GM23248 (cell line): ENCODE measurements at regions not wholly inside any gene's neighbourhood (a gene's known extent, or its start where the extent isn't known, plus 50 kb on each side); places are given as distances from the start of the nearest gene placed in this dataset.

Source experiments
- DNase-seq: peaks from one replicate; pipeline ENCODE4 v3.0.0-alpha.2; 2015
- H2AFZ ChIP-seq: fragments of 200-600 bp; sonication (generic); 2 replicates; pipeline ENCODE4 v1.6.1; 2016; ENCODE audit warnings: antibody characterized with exemption
- H3F3A ChIP-seq: fragments of 200-600 bp; sonication (generic); 2 replicates; pipeline ENCODE4 v1.6.1; 2016; ENCODE audit warnings: mild to moderate bottlenecking, antibody characterized with exemption, mixed run types; ENCODE audit not compliant: insufficient read depth
- H3K27ac ChIP-seq: fragments of 200-600 bp; sonication (generic); 2 replicates; pipeline ENCODE4 v1.5.1; 2016; ENCODE audit warnings: mild to moderate bottlenecking
- H3K27me3 ChIP-seq: fragments of 200-600 bp; sonication (generic); replicated peaks from 2 replicates; pipeline ENCODE4 v1.6.1; 2016; ENCODE audit warnings: mild to moderate bottlenecking; ENCODE audit not compliant: insufficient read depth
- H3K36me3 ChIP-seq: fragments of 200-600 bp; sonication (generic); 2 replicates; pipeline ENCODE4 v1.6.1; 2016; ENCODE audit warnings: low read depth, mild to moderate bottlenecking
- H3K4me1 ChIP-seq: fragments of 200-600 bp; sonication (generic); 2 replicates; pipeline ENCODE4 v1.6.1; 2016; ENCODE audit warnings: mild to moderate bottlenecking; ENCODE audit not compliant: insufficient read depth
- H3K4me2 ChIP-seq: fragments of 200-600 bp; sonication (generic); one replicate; pipeline ENCODE4 v1.6.1; 2016; ENCODE audit warnings: mild to moderate bottlenecking; ENCODE audit not compliant: unreplicated experiment
- H3K4me3 ChIP-seq: fragments of 200-600 bp; sonication (generic); 2 replicates; pipeline ENCODE4 v1.5.1; 2016; ENCODE audit warnings: mild to moderate bottlenecking
- H3K79me2 ChIP-seq: fragments of 200-600 bp; sonication (generic); 2 replicates; pipeline ENCODE4 v1.6.1; 2016; ENCODE audit warnings: mild to moderate bottlenecking; ENCODE audit not compliant: insufficient read depth
- H3K9ac ChIP-seq: fragments of 200-600 bp; sonication (generic); 2 replicates; pipeline ENCODE4 v1.6.1; 2016; ENCODE audit warnings: mild to moderate bottlenecking
- H3K9me2 ChIP-seq: fragments of 200-600 bp; sonication (generic); 2 replicates; pipeline ENCODE4 v1.6.1; 2016; ENCODE audit warnings: mixed run types, mild to moderate bottlenecking, moderate library complexity; ENCODE audit not compliant: insufficient read depth
- H3K9me3 ChIP-seq: fragments of 200-600 bp; sonication (generic); one replicate; pipeline ENCODE4 v1.6.1; 2017; ENCODE audit warnings: low read depth
- H4K20me1 ChIP-seq: fragments of 200-600 bp; sonication (generic); 2 replicates; pipeline ENCODE4 v1.6.0; 2016; ENCODE audit not compliant: insufficient read depth
- EZH2 ChIP-seq: fragments of 200-600 bp; sonication (generic); IDR thresholded peaks from 2 replicates; pipeline ENCODE4 v1.6.1; 2018; ENCODE audit warnings: antibody characterized with exemption, mild to moderate bottlenecking; ENCODE audit not compliant: insufficient read depth, poor library complexity, severe bottlenecking
- EZH2phosphoT487 ChIP-seq: fragments of 200-600 bp; sonication (generic); IDR thresholded peaks from 2 replicates; pipeline ENCODE4 v1.6.1; 2018; ENCODE audit warnings: antibody characterized with exemption, moderate library complexity, mild to moderate bottlenecking, low read depth; ENCODE audit not compliant: insufficient read depth
- WGBS, 2 experiments: methylation state at CpG; one replicate each; pipeline ENCODE4 v1.1.6; 2015 to 2017; ENCODE audit warnings: low lambda C conversion rate in 2 of 2, low coverage in 1 of 2; ENCODE audit errors: missing lambda C conversion rate in 2 of 2; 5-methylcytosine and 5-hydroxymethylcytosine counted together
- in situ Hi-C: fragments of 300-500 bp; cut with MboI; formaldehyde crosslinking; loops from 2 replicates; pipeline ENCODE4 v1.15.0; 2020

DNA sequence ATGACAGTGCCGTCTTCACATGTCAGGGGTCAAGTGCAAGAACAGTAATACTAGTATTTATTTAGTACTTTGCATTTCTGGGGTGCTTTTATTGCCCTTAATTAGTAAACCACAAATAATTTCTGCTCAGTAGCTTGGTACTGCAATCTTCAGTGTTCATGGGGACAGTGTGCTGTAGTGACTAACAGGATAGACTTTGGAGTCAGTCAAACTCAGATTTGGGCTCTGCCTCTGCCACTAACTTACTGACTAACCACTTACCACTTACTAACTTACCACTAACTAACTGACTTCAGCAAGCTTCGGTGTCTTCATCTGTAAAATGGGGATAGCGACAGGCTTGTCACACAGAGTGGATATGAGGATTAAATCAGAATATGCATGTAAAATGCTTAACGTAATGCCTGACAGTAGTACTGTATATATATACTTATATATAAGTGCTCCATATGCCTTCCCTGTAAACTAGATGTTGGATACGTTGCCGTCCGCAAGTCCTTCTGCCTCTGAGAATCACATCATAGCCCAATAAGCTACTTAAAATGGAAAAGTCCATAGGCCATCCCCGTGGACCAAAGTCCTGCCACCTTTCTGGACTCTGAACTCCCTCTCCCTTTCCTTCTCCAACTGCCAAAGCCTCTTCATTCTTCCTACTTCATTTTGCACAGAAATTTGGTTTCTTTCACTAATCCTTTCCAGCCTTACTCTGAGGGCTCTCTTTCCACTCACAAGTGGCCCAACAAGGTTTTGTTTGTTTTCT, 158.1 kb downstream of the ZIC5 start:
- TF ChIP-seq EZH2phosphoT487 (no peak), EZH2 (no peak)
- no peaks in the 10 kb centered on the region for H3K27me3 ChIP-seq
- no peak overlapping the region for H3K9ac ChIP-seq
- H3F3A ChIP-seq, result no peaks in the 10 kb centered on the region
- H2AFZ ChIP-seq, result no peak overlapping the region
- no peak overlapping the region for H3K27ac ChIP-seq
- no peak overlapping the region for H3K4me2 ChIP-seq
- no peaks in the 10 kb centered on the region for H3K9me3 ChIP-seq
- in situ Hi-C loops, result no loop called here
- H3K4me3 ChIP-seq, result no peak overlapping the region
- H3K79me2 ChIP-seq, result no peaks in the 10 kb centered on the region
- peaks cover 13% of the 10 kb centered on the region for H3K4me1 ChIP-seq
- 79 to 86% methylated on average over 8 of the region's 8 CpGs for WGBS, 2 experiments
- no peaks in the 10 kb centered on the region for H4K20me1 ChIP-seq
- H3K9me2 ChIP-seq, result no peaks in the 10 kb centered on the region
- no peaks in the 10 kb centered on the region for H3K36me3 ChIP-seq
- DNase-seq, result no peak

DNA sequence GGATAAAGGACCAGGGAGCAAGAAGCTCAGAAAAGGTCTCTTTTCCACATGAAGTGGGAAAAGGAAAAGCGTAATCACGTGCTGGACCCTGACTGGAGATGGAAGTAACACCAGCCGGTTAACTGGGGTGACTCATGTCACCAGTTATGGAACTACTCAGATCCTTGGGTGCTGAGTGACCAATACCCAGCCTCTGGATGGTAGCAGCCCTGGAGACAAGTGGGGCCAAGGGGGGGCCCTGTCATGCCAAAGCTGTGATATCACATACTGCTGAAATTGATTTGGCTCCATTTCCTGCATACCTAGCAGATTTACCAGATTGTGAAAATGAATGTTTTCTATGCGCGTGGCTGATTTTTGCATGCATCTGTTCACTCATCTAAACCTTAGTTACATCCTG, 158.9 kb downstream of the ZIC5 start:
- Histone ChIP-seq H3K27ac (no peak overlapping the region), H3K79me2 (no peaks in the 10 kb centered on the region), H3K9ac (no peak overlapping the region), H3K9me2 (no peaks in the 10 kb centered on the region), H3K36me3 (no peaks in the 10 kb centered on the region), H3K9me3 (no peaks in the 10 kb centered on the region), H3K4me3 (no peak overlapping the region), H2AFZ (no peak overlapping the region), H3K4me1 (peaks cover 13% of the 10 kb centered on the region), H3K4me2 (no peak overlapping the region), H3K27me3 (no peaks in the 10 kb centered on the region), H4K20me1 (no peaks in the 10 kb centered on the region), H3F3A (no peaks in the 10 kb centered on the region)
- in situ Hi-C loops, result no loop called here
- TF ChIP-seq EZH2phosphoT487, result no peak
- no peak for TF ChIP-seq EZH2
- DNase-seq, result peak; percentile 60
- 42 to 51% methylated on average over 5 of the region's 5 CpGs for WGBS, 2 experiments

DNA sequence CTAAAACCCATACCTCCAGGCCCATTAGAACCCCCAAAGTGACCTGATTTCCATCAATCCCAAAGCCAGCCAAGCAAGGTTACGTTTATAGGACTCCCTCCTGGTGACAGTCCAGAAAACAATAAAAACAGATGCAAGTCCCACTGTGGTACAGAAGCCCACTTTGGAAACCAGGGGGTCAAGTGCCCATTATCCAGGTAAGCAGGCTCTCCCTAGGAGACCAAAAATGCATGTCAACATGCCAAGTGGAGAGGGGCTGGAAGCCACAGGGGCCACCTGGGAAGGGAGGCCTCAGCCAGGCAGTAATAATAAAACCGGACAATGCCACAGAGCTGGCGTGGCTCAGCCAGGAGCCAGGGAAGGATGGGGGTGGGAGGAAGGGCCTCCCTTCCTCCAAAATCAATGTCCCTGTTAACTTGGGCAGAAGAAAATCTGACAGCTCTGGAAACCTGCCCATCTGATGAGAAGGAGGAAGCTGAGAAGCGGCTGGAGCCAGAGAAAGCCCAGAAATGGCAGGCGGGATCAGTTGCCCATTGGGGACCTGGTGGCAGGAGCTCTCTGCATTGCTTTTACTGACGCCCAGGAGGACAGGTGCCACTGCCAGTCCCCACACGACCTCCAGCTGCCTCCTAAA, 160.4 kb downstream of the ZIC5 start:
- Histone ChIP-seq H3K9me3 (no peaks in the 10 kb centered on the region), H3K36me3 (no peaks in the 10 kb centered on the region), H4K20me1 (no peaks in the 10 kb centered on the region), H3K4me1 (peaks cover 13% of the 10 kb centered on the region), H3K27me3 (no peaks in the 10 kb centered on the region), H3K9ac (no peak overlapping the region), H3K9me2 (no peaks in the 10 kb centered on the region), H2AFZ (no peak overlapping the region), H3F3A (no peaks in the 10 kb centered on the region), H3K27ac (no peak overlapping the region), H3K79me2 (no peaks in the 10 kb centered on the region), H3K4me3 (no peak overlapping the region), H3K4me2 (no peak overlapping the region)
- TF ChIP-seq EZH2 (no peak), EZH2phosphoT487 (no peak)
- no peak for DNase-seq
- in situ Hi-C loops, result no loop called here
- WGBS, 2 experiments, result 77 to 79% methylated on average over 7 of the region's 7 CpGs

DNA sequence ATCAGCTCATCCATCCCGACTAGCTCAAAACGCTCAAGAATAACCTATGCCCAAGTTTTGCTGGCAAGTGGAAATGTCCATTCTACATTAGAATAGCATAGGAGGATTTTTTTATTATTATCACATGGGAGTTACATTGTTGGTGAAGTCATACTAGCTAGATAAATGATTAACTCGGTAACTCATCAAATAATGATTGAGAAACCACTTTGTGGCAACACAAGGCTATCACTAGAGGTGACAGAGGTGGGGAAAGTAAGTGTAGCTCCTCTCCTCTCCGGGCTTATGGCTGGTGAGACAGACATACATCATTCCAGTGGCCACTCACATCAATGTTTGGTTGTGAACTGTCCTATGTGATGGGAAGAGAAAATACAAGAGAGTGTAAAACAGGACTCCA, 161.6 kb downstream of the ZIC5 start:
- H2AFZ ChIP-seq, result no peak overlapping the region
- no peak overlapping the region for H3K4me2 ChIP-seq
- WGBS, 2 experiments, result 64 to 76% methylated on average over 4 of the region's 4 CpGs
- no peak overlapping the region for H3K27ac ChIP-seq
- no peak overlapping the region for H3K4me3 ChIP-seq
- no peaks in the 10 kb centered on the region for H3K79me2 ChIP-seq
- no peaks in the 10 kb centered on the region for H3K36me3 ChIP-seq
- in situ Hi-C loops, result no loop called here
- TF ChIP-seq EZH2, result no peak
- peaks cover 13% of the 10 kb centered on the region for H3K4me1 ChIP-seq
- DNase-seq, result no peak
- no peaks in the 10 kb centered on the region for H3F3A ChIP-seq
- H3K9me3 ChIP-seq, result no peaks in the 10 kb centered on the region
- H4K20me1 ChIP-seq, result no peaks in the 10 kb centered on the region
- no peaks in the 10 kb centered on the region for H3K27me3 ChIP-seq
- no peak overlapping the region for H3K9ac ChIP-seq
- H3K9me2 ChIP-seq, result no peaks in the 10 kb centered on the region
